ENCODE measurements at regions not wholly inside any gene's neighbourhood (a gene's known extent, or its start where the extent isn't known, plus 50 kb on each side); places are given as distances from the start of the nearest gene placed in this dataset.
"Not testable (repeated sequence)": the region's sequence is repeated elsewhere in the genome, so short reads cannot be mapped to it uniquely, and the experiment has no call there.

DNA sequence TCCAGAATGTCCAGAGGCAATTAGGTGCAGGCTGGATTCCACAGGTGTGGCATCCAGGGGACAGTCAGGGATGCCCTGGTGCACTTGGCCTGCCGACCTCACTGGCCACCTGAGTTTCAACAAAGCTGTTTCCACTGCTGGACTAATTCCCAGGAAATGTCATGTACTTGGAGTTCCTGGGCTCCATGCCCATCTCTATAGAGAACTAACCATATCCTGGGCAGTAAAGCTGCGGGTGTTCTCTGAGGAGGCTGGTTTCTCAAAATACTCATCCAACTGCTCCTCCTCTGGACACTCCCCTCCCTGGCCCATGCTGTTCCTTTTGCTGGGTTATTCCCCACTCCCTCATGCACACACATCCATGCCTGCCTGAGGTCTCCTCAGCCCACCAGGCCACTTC is 161.9 kb upstream of the SKOR2 start:
- DNase-seq (ENCODE audit: low read depth, low spot score), result no peak

DNA sequence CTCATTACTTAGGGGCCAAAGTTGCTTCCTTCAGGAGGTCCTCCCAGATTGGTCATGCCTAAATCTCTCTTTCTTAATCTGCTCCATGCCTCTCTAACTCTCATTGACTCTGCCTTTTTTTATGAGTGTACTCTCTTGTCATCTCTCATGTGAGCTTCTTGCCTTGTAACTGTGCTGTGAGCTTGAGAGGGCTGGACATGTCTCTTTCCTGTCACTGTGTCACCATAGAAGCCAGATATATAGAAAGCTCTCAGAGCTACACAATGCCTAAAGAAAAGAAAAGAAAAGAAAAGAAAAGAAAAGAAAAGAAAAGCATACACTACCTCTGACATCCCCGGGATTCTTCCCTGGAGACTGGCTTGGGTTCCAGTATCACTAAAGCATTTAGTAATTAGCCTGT is 161.5 kb upstream of the SKOR2 start:
- no peak for DNase-seq (ENCODE audit: low read depth, low spot score)

DNA sequence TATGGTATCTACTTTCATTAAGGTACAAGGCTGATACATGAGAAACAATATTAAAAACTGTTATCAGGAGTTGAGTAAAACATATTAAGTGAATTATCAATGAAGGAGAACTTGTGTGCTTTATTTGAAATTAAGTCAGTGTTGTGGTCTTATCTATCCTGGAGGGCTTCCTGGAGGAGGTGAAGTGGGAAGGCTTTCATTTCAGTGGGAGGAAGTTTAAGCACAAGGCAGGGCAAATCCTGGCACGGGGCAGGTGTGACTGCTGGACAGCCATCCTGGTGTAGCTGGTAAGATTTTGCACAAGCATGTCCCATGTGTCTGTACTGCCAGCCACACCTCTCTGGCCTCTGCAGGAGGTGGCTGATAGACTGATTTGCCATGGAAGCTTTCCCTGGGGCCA is 159.7 kb upstream of the SKOR2 start:
- no peak for DNase-seq (ENCODE audit: low read depth, low spot score)

DNA sequence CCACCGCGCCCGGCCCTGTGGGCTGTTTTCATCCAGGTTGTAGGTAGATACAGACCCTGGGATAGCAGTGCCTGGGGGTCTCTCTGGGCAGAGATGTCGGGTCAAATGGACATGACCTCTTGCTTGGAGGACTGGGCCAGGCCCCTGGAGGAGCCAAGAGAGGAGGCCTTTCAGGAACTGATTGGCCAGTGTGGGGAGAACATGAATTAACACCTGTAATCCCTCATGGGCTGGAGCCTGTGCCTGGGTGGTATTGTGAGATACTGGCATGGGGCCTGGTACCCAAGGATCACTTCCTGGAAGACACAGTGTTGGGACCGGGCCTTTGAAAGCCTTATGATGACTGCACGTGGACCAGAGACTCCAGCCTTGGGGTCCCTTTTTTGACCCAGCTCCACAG is 158.7 kb upstream of the SKOR2 start:
- DNase-seq (ENCODE audit: low read depth, low spot score), result no peak

DNA sequence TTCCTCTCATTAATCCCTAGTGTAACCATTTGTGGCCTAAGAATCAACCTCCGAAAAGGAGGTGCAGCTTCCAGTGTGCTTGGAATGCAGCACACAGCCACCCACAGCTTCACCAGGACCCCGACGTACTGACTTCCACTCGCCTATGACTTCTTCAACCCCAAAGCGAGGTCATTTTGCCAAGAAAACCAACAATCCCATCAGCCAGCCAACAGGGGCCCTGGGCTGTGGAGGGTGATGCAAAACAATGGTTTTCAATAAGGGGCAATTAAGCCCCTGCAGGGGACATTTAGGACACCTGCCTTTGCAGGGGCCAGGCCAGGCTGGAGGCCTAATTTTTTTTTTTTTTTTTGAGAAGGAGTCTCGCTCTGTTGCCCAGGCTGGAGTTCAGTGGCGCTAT is 158.1 kb upstream of the SKOR2 start:
- DNase-seq (ENCODE audit: low read depth, low spot score), result no peak

DNA sequence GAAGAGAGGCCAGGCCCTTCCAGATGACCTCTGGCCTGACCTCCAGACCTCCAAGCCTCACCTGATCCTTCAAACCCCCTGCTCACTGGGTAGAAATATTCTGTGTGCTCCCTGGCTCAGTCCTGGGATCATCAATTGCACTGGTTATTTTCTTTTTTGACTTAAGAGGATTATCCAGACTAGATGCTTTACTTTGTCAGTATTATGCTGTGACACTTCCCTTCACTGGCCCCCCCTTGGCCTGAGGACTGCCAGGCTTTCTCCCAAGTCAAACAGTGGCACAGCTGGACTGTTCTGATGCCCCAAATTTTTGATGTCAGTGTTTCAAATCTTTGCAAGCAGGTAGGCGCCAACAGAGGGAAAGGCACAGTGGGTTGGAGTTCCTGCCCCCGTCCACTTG is 156.3 kb upstream of the SKOR2 start:
- no peak for DNase-seq (ENCODE audit: low read depth, low spot score)

DNA sequence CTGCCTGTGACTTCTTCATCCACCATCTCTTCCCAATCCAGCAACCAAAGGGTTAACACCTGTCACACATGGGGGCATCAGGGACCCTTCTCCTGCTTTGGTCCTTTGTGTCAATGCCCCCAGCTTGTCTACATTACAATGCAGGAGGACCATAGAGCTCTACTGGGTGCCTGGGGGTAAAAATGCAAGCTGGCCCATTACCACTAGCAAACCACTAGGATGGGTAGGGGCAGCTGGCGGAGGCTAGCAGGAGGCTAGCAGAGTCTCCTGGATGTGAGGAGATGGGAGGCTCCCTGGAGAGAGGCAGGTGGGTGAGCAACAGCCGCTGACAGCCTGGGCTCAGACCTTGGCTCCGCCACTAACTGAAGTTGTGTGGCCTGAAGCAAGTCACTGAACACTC is 153.4 kb upstream of the SKOR2 start:
- no peak for DNase-seq (ENCODE audit: low read depth, low spot score)

DNA sequence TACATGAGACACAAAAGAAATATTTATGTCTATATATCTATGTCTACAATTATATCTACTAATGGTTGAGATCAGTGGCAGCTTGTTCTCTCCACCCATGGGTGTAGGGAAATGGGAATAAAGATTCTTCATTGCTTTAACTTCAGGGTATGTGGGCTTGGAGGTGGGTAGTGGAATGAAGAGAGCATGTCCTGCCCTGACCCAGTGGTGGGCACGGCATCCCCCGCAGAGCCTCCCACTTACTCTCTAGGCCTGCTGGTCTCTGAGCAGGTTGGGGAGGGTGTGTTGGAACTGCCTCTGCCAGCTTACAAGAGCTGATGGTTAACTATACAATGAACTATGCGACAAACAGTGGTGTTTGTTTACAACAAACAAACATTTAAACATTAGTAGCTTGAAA is 152.5 kb upstream of the SKOR2 start:
- no peak for DNase-seq (ENCODE audit: low read depth, low spot score)

DNA sequence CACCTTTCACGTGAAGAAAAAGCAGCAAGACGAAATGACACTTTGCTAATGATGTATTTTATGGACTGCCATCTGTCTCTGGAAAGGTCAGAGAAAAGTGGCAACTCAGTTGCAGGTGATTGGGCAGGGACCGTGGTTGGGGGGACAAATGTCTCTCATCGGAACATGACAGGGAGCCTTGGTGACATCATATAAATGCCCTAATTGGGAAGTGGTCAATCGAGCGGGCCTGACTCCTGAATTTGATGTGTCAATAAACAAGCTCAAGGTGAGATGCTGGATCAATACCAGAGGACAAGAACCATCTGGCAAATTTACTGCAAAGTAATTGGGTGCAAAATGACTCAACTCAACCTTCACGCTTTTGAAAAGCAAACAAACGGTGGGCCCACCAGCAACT is 151.9 kb upstream of the SKOR2 start:
- no peak for DNase-seq (ENCODE audit: low read depth, low spot score)

DNA sequence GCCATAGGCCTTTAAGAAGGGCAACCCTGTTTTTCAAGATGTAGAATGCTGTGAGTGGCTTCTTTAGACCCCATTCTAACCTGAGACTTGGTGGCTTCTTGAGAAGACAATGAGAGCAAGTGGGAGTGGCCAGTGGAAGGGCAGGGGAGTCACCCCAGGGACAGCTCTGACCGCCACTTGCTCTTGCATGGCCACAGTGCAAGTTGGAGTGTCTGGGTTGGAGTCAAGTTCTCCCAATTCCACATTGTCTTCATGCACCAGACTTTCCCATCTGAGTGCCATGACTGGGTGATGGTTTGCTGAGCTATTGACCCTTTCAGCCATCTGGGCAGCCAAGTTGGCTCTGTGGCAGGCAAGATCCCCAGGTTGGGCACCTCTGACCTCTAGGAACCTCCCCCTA is 148.0 kb upstream of the SKOR2 start:
- no peak for DNase-seq (ENCODE audit: low read depth, low spot score)

DNA sequence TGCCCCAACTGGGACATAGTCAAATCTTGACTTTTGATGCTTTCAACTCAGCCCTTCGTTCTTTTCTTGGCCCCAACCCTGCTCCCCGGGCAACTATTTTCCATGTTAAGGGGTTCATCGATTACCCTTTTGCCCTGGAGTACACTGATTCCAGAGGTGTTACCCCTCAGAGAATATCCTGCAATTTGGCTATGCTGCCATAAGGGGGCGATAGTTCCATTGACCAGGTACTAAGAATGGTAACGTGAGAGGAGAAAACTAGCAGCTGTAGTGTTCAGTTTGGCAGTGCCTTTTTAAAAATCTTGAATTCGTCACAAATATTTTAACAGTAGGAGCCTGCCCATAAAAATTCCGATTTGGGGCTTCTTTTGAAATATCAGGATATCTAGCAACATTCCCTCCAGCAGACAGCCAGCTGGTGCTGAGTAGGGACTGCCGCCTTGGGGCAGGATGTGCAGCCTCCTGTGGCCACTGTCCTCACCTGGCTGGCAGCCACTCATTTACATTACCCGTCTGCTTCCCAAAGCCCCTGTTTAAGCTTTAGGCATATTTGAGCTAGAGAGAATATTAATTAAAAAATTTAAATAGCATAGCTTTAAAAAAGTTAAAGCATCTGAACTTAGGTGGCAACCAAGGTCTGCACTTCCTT is 146.3 kb upstream of the SKOR2 start:
- DNase-seq (ENCODE audit: low read depth, low spot score), result no peak

DNA sequence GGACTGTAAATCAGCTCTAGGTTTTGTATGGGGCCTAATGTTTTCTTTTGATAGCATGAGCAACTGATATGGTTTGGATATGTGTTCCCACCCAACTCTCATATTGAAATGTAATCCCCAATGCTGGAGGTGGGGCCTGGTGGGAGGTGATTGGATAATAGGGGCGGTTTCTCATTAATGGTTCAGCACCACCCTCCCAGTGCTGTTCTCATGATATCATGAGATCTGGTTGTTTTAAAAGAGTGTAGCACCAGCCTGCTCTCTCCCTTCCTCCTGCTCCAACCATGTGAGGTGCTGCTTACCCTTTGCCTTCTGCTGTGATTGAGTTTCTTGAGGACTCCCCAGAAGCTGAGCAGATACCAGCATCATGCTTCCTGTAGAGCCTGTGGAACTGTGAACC is 140.2 kb upstream of the SKOR2 start:
- no peak for DNase-seq (ENCODE audit: low read depth, low spot score)

DNA sequence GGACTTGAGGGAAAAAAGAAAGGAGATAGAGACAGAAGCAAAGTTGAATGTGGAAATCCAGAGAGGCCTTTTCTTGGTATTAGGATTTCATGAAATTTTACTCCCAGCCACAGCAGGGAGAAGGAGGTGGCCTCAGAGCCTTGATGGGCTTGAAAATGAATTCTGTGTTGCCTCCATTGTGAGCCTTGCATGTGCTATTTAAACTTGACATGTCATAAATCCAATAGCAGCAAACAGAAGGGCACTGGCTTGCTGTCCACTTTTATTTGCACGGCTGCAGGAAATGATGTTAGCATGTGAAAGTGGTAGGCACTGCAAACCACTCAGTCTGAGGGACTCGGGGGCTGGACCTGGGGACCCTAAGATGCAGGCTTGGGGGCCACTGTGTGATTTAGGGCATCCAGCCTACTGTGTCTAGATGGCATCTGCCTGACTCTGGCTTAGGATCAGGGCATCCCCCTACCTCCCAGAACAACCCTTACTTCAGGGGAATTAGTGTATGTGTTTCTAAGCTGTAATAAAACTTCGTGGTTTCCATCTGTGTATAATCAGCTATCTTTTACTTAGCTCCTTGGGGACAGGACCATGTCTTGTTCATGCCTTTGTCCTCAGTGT is 139.1 kb upstream of the SKOR2 start:
- no peak for DNase-seq (ENCODE audit: low read depth, low spot score)

DNA sequence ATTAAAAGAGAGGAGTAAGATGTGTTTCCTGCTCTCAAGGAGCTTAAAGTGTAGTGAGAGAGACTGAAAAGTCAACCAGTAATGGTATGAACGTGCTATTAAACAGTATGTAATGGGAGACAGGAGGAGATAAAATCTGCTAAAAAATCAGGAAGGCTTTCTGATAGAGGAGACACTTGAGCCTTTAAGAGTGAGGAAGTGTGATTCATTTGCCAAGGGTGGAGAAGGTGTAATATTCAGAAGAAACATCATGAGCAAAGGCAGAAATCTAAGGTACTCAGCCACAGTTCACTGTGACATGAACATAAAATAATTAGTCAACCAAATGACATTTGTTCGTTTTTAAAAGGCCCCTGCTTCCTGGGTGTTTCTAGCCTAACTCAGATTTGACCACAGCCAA is 137.8 kb upstream of the SKOR2 start:
- DNase-seq (ENCODE audit: low read depth, low spot score), result no peak

DNA sequence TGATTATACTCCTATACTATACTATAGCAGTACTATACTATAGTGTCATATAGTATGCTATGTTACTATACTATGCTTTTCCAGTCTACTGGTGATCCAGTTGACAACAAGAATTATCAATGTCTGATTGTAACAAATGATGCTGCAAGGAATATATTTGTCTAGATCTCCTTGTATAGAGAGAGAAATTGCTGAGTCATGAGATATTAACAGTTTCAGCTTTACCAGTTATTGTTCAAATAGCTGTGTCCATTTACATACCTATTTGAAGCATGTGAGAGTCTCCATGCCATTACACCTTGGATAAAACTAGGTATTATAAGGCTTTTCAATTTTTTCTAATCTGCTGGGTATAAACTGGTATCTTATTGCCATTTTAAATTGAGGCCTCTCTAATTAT is 136.4 kb upstream of the SKOR2 start:
- DNase-seq (ENCODE audit: low read depth, low spot score), result no peak

DNA sequence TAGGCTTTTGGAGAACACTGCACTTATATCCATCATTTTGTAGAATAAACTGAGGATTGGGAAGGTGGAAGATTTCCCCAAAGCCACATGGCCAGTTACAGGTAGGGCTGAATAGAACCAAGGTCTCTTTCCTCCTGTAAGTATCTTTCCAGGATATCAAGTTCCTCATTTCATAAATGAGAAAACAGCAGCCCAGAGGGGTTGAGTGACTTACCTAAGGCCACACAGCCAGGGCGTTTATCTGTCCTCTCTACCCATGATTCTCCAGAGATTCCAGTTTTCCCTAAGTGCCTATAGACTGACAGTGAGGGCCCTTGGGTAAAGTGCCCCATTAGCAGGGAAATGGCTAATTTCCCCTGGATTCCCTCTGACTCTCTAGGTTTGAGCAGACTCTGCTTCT is 132.3 kb upstream of the SKOR2 start:
- no peak for DNase-seq (ENCODE audit: low read depth, low spot score)

DNA sequence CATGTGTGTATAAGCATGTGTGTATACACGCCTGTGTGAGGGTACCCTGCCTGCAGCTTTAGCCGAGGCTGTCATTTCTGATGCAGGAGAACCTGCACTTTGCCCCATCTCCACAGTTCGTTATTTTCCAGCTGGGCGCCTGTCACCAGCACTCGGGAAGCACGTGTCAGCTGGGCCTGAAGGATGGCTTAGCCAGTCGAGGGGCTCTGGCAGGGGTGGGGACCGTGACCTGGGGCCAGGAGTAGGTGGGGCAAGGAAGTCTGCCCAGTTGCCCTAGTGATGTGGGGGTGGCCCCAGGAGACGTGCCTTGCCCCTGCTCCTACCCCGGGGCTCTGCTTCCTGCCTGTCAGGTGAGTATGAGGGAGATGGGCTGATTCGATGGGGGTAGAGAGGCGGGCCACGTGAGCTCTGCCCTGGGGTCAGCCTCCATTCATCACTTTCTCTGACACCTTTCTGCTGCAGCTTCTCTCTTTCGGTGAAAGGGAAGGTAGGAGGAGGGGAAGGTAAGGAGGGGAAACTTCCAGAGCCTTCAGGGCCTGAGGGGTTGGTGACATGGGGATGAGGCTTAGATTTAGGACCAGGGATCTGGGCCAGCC is 130.6 kb upstream of the SKOR2 start:
- DNase-seq (ENCODE audit: low read depth, low spot score), result no peak

DNA sequence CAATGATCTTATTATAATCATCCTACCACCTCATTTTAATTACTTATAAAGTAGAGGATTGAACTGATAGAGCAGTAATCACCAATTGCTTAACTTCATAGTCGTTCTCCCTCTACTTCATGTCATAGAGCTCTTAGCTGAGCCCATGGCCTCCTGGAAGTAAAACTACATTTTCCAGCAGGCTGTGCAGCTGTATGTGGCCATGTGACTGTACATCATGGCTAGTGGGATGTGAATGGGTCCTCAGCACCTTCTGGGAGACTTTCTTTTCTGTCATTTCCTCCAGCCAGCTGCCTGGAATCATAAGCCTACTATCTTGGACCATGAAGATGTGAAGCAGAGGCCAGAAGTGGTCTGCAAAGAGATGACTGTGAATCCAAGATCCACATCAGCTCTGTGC is 128.7 kb upstream of the SKOR2 start:
- DNase-seq (ENCODE audit: low read depth, low spot score), result no peak

DNA sequence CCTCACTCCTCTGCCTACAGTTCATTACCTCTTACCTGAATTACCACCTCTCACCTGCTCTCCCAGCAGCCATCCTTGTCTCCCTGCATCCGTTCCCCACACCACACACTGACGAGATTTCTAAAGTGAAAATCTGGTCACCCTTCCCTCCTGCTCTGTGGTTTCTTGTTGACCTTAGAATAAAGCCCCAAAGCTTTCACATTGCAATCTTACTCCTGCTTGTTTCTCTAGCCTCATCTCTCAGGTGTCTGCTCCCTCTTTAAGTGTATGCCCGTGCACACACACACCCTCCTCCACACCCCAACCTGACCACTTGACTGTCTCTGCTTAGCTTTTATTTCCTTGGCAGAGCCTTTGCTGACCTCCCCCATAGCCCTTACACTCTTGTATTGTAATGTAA is 122.0 kb upstream of the SKOR2 start:
- no peak for DNase-seq (ENCODE audit: low read depth, low spot score)

DNA sequence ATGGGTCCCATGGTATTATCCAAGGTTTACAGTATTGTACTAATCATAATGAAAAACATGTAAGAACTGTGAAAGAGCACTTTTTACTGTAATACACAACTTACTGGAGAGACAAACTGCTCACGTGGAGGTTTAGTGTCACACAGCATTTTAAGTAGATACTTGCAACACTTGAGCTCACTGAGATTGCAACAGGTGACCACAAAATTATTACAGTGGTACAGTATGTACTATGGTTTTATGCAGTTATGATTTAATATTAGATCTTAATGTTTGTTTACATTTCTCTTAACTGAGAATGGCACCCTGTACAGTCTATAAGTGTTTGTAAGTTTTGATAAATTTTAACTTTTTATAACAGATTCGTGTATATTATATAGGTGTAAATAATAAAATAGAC is 118.6 kb upstream of the SKOR2 start:
- DNase-seq (ENCODE audit: low read depth, low spot score), result no peak

DNA sequence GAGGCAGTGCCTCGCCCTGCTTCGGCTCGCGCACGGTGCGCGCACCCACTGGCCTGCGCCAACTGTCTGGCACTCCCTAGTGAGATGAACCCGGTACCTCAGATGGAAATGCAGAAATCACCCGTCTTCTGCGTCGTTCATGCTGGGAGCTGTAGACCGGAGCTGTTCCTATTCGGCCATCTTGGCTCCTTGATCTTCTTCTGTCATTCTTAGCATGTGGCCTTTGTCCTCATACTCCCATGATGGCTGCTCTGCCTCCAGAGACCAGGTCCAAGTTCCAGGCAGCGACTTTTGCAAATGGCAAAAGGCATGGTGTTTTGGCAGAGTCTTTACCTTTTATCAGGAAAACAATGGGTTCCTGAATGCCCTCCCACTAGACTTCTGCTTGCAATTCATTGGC is 102.6 kb upstream of the SKOR2 start:
- not testable (repeated sequence) for DNase-seq (ENCODE audit: low read depth, low spot score)

DNA sequence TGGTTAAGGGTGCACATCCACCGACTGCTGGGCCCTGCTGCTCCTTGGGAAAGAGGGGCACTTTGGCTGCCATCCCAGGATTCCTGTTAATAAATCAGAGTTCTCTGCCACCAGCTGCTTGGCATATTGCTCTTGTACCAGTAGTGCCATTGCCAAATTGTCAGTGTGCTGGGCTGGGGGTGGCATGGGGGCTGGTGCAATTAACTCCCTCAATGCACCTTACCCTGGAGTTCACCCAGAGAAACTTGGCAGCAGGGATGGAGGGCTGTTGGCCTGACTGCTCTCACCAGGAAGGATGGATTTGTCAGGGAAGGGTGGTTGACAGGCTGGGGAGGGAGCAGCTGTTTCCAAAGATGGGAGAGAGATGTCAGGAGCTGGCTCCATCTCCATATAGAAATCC is 94.6 kb upstream of the SKOR2 start:
- DNase-seq (ENCODE audit: low read depth, low spot score), result no peak

DNA sequence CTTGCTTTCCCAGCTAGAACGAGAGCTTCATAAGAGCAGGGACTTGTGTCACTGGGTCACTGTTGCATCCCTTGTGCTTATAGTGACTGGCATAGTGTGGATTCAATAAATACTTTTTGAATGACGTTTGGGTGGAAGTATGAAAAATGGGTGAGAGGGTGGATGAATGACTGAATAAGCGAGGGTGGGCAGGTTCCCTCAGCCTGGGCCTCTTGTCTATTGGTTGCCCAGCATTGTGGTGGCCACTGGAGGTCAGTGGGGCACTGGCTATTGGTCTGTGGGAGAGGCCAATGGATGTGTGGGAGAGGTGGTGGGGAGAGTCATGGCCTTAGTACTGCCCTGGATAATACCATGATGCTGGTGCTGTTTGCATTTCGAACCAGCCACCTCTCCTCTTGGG is 93.8 kb upstream of the SKOR2 start:
- no peak for DNase-seq (ENCODE audit: low read depth, low spot score)

DNA sequence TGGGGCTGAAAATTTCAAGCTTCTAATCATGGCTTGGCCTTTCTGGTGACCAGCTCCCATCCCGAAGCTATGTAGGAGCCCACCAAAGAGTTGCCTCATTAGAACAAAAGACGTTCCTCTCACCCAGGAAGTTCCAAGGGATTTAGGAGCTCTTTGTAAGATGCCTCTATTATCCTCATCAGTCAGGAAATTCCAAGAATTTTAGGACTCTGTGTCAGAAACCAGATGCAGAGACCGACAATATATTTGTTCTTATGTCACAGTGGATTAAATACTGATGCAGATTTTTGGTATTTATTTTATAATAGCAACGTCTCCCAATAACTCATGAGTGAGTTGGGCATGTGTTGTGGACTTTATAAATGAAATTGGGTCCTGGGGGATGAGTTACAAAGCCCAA is 91.8 kb upstream of the SKOR2 start:
- DNase-seq (ENCODE audit: low read depth, low spot score), result no peak

Measured in pulmonary artery endothelial cell (primary cell).